ENCODE measurements at regions not wholly inside any gene's neighbourhood (a gene's known extent, or its start where the extent isn't known, plus 50 kb on each side); places are given as distances from the start of the nearest gene placed in this dataset.
"Not testable (repeated sequence)": the region's sequence is repeated elsewhere in the genome, so short reads cannot be mapped to it uniquely, and the experiment has no call there.

DNA sequence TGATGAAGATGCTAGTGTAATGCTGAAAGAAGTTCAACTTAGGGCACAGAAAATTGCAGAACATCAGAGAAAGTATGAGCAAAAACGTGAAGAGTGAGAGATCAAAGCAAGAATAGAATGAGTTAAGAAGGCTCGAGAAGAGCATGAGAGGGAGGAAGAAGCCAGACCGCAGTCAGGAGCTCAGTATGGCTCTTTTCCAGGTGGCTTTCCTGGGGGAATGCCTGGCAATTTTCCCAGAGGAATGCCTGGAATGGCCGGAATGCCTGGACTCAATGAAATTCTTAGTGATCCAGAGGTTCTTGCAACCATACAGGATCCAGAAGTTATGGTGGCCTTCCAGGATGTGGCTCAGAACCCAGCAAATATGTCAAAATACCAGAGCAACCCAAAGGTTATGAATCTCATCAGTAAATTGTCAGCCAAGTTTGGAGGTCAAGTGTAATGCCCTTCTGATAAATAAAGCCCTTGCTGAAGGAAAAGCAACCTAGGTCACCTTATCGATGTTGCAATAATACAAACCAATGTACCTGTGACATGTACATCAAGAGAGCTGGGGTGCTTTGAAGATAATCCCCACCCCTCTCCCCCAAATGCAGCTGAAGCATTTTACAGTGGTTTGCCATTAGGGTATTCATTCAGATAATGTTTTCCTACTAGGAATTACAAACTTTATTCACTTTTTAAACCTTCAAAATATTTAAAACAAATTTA, 277.9 kb downstream of the LPIN1 start:
- not testable (repeated sequence) for DNase-seq (ENCODE audit: low spot score)

DNA sequence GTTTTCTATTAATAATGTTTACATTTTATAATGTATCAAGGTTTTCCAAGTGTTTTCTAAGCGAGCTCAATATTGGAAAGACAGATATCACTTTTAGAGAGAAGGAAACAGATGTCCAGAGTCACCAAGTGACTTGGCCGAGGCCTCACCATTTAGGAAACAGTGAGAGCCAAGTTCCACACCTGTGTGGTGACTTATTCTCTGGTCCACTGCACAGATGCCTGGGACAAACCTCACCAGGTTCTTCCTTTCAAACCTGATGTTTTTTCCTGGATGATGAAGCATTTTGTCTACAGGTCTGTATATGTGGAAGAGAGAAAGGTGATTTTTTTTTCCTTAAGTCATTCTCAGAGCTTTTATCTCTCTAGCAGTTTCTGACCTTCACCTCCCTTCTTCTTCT, 280.7 kb downstream of the LPIN1 start:
- no peak for DNase-seq (ENCODE audit: low spot score)

DNA sequence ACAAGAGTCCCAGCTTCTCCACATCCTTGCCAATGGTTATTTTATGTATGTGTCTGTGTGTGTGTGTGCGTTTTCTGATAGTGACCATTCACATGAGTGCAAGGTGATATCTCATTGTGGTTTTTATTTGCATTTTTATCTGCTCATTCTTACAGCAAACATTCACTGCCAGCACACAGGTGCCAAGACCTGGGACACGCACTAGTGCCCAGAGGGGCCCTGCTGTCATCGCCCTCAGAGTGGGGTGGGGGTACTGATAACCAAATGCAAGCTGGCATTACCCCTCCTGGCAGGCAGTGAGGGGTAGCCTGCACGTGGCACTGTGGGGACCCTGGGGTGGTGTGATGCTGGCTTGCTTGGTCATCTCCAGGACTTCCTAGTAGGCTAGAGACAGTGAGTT, 285.4 kb downstream of the LPIN1 start:
- no peak for DNase-seq (ENCODE audit: low spot score)

DNA sequence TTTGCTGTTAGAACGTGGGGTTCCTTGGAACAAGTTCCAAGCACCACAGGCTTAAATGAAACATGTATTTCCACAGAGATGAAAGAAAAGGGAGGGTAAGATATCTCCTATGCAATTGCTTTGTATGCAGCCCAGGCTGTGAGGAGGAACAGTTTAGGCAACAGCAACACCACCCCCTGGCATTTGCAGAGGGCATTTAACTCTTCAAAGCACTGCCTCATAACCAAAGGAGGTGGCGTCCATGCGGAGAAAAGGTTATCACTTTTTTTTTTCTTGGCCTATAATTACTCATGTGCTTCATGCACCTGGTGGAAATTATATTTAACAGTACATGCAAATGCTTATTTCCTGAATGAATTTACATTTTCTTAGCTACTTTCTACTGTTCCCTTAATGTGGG, 286.0 kb downstream of the LPIN1 start:
- DNase-seq (ENCODE audit: low spot score) = no peak

GRCh38 chr2:12032975-12033374, 286.5 kb downstream of the LPIN1 start:
- DNase-seq (ENCODE audit: low spot score) = no peak

GRCh38 chr2:12033494-12033893, 287.1 kb downstream of the LPIN1 start:
- DNase-seq (ENCODE audit: low spot score) = no peak

GRCh38 chr2:12034382-12034781, 287.9 kb downstream of the LPIN1 start:
- no peak for DNase-seq (ENCODE audit: low spot score)

DNA sequence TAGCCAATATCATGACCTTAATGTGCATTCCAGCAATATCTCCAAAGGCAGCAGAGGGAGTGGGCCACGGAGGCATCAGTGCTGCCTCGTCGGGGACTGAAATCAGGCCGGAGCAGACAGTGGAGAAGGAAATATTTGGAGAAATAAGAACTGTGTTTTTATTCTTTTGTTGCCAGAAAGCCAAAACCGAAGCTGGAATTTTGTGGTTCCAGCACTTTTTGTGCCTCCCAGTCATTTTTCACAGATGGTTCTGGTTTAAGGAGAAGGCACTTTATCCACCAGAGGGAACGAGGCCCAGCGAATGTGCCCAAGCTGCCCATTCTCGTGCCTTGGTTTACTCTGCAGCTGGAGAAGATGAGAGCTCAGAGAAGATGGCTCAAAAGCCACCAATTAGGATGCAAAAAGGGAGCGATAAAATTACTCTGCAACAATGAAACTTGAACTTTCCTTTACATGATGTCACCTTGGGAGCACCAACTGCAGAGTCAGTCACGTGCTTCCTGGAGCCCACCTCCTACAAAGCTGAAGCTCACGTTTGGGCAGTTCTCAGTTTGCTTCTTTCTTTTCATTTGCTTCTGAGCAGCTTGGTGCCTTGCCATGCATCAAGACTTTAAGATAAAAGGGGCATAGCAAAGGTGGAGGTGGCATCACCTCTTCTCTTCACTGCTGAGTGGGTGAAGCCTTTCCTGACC, 288.7 kb downstream of the LPIN1 start:
- DNase-seq (ENCODE audit: low spot score) = no peak

GRCh38 chr2:12035956-12036639, 289.7 kb downstream of the LPIN1 start:
- DNase-seq (ENCODE audit: low spot score) = no peak

DNA sequence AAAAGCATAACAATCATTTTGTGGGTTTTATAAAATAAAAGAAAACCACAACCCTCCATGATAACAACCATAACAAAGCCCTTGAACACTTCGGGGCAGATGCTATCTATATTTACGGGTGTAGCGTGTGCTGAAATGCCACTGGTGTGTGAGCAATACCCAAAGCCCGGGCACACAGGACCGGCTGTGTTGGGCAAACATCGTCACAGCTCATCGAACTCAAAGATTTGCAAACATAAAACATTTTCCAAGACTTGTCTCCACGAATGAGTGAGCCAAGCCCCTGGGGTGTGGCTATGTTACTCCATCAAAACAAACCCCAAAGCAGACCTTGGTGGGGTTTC, 290.2 kb downstream of the LPIN1 start:
- DNase-seq (ENCODE audit: low spot score) = no peak

DNA sequence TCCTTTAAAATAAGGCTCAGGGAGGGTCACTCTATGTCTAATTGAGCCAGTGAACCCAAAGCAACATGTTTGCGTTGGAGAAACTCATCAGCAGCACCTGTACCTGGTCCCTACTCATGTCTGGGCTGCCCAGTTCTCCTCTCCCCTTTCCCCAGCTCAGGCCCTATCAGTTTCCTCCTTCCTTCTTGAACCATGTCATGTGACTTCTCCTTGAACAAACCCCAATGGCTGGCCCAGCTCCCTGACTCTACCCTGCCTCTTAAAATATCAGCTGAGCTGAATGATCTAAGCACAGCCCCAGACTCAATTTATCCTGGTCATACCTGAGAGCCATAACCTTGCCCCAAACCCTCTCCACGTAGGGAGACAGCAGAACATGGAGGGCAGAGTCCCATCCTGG, 290.9 kb downstream of the LPIN1 start:
- no peak for DNase-seq (ENCODE audit: low spot score)

DNA sequence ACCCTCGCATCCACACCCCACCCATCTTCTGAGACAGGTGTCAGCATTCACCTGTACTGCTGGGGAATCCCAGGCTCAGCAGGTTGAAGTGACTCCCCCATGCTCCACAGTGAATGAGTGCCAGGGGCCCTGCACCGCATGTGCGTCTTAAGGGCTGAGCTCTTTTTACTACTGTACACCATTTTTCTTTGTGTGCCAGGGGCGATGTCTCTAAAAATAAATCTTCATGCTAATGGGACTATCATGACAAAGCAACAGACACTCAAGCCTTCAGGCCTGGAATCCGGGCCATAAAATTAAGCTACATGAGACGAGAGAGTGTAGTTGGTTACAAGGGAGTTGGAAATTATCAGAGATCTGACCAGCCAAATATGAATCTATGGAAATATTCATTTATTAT, 294.8 kb downstream of the LPIN1 start:
- DNase-seq (ENCODE audit: low spot score) = no peak

GRCh38 chr2:12043131-12043530, 296.7 kb downstream of the LPIN1 start:
- DNase-seq (ENCODE audit: low spot score) = no peak

GRCh38 chr2:12044857-12045256, 298.4 kb downstream of the LPIN1 start:
- DNase-seq (ENCODE audit: low spot score) = no peak

DNA sequence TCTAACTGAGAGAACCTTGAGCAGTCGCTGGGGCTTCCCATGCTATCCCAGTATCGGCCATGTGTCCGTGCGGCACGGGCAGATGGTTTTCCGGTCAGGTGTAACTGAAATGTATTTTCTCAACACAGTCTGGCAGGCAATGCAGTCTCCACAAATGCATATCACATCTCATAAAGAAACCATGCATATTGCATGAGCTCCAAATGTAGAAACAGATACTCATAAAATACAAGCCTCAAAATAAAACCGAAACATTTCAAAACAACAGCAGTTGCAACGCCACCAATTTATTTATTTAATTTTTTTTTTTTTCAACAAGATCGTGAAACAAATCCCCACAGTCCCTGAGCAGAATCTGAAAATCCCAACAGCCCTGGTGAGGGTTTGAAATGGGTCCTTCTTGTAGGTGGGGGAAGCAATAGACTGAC, 299.4 kb downstream of the LPIN1 start:
- no peak for DNase-seq (ENCODE audit: low spot score)

DNA sequence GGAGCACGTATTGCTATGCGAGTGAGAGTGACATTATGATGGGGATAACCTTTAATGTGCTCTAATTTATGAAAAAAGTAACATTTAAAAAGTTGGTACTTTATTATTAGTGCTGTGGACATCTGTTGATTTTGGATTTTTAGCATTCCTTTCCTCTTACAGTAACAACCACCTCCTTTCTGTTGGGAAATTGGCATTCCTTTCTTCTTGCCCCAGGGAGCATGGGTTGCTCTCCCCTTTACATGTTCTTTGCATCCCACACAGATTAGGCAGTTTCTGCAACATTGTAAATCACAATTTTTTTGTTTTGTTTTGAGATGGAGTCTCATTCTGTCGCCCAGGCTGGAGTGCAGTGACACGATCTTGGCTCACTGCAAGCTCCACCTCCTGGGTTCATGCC, 300.2 kb downstream of the LPIN1 start:
- DNase-seq (ENCODE audit: low spot score) = no peak

DNA sequence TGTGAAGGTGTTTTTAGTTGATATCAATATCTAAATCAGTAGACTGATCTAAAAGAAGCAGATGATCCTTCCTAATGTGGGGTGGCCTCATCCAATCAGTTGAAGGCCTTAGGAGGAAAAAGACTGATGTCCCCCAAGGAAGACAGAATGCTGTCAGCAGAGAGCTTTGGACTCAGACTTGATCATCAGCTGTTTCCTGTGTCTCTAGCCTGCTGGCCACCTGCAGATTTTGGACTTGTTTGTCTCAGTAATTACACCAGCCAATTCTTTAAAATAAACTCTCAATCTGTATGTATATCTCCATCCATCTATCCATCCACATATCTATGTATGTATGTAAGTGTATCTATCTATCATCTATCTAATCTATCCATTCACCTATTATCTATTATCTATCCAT, 301.3 kb downstream of the LPIN1 start:
- no peak for DNase-seq (ENCODE audit: low spot score)

DNA sequence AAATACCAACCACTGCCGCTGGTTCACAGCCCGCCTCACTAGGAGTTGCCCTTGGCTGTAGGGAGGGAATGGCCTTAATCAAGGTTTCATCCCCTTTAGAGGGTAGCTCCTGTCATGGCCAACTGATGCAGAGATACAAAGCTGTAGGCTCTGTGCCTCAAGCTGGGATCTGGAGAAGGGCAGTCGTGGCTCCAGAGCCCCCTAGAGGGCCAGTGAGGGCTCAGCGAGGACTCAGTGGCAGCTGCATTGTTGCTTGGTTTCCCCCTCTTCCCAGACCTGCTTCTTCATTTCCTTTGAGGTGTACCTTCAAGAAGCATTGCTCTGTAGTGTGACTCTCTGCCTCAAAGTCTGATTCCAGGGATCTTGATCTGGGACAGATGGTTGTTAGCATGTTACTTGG, 302.1 kb downstream of the LPIN1 start:
- peak; percentile 41 for DNase-seq (ENCODE audit: low spot score)

DNA sequence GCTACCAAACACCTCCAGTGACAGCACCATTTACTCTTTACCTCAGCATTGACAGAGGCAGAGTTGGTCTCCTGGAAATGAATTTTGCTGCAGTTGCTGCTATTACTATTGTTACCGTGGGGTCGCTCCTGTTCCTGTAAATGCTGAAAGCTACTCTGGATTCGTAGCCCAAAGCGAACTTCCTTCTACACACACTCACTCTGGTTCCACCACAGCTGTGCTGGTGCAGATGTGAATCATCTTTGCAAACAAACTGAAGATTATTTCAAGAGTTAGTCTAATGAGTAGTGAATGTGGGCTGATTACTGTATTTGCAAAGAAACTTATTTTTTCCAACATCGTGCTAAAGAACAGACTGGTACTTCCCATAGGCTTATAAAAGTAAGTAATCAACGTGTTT, 304.0 kb downstream of the LPIN1 start:
- DNase-seq (ENCODE audit: low spot score) = no peak

- no peak for DNase-seq (ENCODE audit: low spot score)
Observed at GRCh38 chr2:12051831-12052230, 305.4 kb downstream of the LPIN1 start.

DNA sequence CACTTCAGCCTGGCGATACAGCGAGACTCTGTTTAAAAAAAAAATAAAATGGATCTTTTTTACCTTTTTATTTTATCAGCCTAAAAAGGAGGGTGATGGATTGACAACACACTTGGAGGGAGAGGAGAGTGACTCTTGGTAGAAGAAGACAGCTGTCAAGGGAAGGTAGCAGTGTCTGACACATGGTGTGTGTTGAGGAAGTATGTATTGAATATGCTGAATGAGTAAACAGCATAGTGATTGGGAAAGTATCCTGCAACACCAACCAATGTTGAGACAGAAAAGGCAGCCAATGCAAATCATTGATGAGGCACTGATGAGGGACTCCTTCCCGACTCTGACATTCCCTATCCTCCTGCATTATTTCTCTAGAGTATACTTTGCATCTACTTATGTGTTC, 306.4 kb downstream of the LPIN1 start:
- DNase-seq (ENCODE audit: low spot score) = no peak

GRCh38 chr2:12054956-12055618, 308.7 kb downstream of the LPIN1 start:
- no peak for DNase-seq (ENCODE audit: low spot score)
